Thoracic aorta (tissue), 2 donors: ENCODE measurements at regions not wholly inside any gene's neighbourhood (a gene's known extent, or its start where the extent isn't known, plus 50 kb on each side); places are given as distances from the start of the nearest gene placed in this dataset.

ENCODE experiments used
- ATAC-seq: fragments of 150-250 bp; one replicate; pipeline ENCODE4 v1.8.0; 2017; ENCODE audit warnings: low read depth; ENCODE audit not compliant: insufficient number of reproducible peaks, low FRiP score
- DNase-seq: peaks from one replicate; pipeline ENCODE4 v3.0.0-alpha.2; 2020; ENCODE audit warnings: low spot score
- H3K27ac ChIP-seq, 2 donors: fragments of 200-600 bp; sonication (generic); 1 replicate in 1 of 2; 2 replicates in 1 of 2; pipeline ENCODE4 v1.5.1; 2016; ENCODE audit warnings: mild to moderate bottlenecking in 2 of 2, moderate library complexity in 2 of 2
- H3K27me3 ChIP-seq: fragments of 200-600 bp; sonication (generic); replicated peaks from 2 replicates; pipeline ENCODE4 v1.6.0; 2016; ENCODE audit warnings: mild to moderate bottlenecking; ENCODE audit not compliant: insufficient read depth
- H3K36me3 ChIP-seq: fragments of 200-600 bp; sonication (generic); one replicate; pipeline ENCODE4 v1.5.1; 2016
- H3K4me1 ChIP-seq, 2 donors: fragments of 200-600 bp; sonication (generic); 1 replicate in 1 of 2; 2 replicates in 1 of 2; pipeline versions ENCODE4 v1.5.1 to v1.6.0; 2016; ENCODE audit warnings: low read depth in 2 of 2, mild to moderate bottlenecking in 1 of 2; ENCODE audit not compliant: control insufficient read depth in 1 of 2
- H3K4me3 ChIP-seq: fragments of 200-600 bp; sonication (generic); 2 replicates; pipeline ENCODE4 v1.5.1; 2016; ENCODE audit warnings: mild to moderate bottlenecking
- H3K9me3 ChIP-seq: fragments of 200-600 bp; sonication (generic); 2 replicates; pipeline ENCODE4 v1.5.1; 2016
- TF ChIP-seq, protein P1 (sequence below): fragments of 200-600 bp; sonication (generic); IDR thresholded peaks from one replicate; pipeline ENCODE4 v1.5.1; 2019; ENCODE audit warnings: antibody characterized with exemption

DNA sequence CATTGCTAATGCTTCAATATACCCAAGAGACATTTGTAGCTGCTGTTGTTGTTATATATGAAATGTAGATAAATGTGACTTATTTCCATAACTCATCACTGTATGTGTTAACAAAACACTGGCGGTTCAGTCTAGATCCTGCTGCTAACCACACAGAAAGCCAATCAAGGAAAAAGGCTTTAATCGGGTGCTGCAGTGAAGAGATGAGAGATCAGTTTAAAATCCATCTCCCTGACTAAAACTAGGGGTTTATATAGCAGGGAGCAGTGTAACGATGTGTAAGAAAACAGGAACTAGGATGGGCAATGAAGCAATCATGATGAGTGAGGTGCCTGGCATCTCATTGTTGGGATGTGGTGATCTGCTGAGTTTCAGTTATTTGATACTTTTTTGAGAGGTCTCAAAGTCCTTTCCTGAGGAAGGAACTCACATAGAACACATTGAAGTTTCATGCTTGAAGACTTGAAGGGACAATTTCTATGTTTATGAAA, 677.7 kb upstream of the CDH7 start:
- no peaks in the 10 kb centered on the region for H3K4me1 ChIP-seq
- DNase-seq (no peak), ATAC-seq (no peak)
- H3K4me3 ChIP-seq, result no peak overlapping the region
- H3K27me3 ChIP-seq, result no peaks in the 10 kb centered on the region
- no peaks in the 10 kb centered on the region for H3K9me3 ChIP-seq
- TF ChIP-seq, protein P1, sequence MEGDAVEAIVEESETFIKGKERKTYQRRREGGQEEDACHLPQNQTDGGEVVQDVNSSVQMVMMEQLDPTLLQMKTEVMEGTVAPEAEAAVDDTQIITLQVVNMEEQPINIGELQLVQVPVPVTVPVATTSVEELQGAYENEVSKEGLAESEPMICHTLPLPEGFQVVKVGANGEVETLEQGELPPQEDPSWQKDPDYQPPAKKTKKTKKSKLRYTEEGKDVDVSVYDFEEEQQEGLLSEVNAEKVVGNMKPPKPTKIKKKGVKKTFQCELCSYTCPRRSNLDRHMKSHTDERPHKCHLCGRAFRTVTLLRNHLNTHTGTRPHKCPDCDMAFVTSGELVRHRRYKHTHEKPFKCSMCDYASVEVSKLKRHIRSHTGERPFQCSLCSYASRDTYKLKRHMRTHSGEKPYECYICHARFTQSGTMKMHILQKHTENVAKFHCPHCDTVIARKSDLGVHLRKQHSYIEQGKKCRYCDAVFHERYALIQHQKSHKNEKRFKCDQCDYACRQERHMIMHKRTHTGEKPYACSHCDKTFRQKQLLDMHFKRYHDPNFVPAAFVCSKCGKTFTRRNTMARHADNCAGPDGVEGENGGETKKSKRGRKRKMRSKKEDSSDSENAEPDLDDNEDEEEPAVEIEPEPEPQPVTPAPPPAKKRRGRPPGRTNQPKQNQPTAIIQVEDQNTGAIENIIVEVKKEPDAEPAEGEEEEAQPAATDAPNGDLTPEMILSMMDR, result no peak
- H3K36me3 ChIP-seq, result no peaks in the 10 kb centered on the region
- H3K27ac ChIP-seq, result no peak overlapping the region

DNA sequence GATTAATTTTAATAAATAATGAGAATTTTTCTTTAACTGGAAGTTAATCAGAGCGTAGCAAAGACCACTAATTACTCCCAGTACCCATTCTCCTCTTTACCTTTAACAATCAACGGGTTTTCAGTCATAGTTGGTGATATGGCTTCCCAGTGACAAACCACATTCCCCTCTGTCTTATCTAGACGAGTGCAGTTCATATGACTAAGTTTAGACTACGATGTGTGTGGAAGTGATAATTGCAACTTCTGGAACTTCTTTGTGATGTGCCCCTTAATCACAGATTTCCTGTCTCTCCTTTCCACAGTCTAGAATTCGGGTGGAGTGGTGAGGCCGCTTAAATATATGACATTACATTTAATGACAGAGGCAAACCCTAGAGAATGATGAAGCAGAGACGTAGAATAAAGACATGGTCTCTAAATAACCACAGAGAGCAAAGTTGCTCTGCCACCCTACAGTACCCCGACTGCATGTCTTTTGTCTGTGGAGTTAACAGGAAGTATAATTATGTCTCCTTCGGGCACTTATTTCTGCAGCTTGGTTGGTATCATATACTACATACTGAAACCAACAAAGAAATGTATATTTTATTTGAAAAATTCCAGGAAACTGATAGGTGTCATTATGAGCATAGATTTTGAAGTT, 693.3 kb upstream of the CDH7 start:
- no peak for ATAC-seq
- Histone ChIP-seq H3K4me1 (no peaks in the 10 kb centered on the region), H3K36me3 (no peaks in the 10 kb centered on the region), H3K27ac (no peak overlapping the region), H3K4me3 (no peak overlapping the region), H3K27me3 (no peaks in the 10 kb centered on the region), H3K9me3 (no peaks in the 10 kb centered on the region)
- TF ChIP-seq, protein P1, result no peak
- no peak for DNase-seq

DNA sequence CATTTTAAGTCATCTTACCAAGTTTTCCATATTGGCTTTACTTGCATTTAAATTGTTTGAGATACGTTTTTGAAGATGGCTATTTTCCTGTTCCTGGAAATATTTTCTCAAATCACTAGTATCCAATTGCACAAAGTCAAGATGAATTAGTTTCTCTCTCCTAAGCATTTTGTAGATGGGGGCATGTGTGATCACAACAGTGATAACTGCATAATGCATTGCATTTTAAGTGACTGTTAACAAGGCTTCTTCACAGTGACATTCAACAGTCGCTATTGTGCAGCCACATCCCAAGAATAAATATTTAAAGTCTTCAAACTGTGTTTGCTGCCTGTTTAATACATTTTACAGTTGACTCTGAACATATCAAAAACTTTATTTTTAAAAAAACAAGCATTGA, 694.2 kb upstream of the CDH7 start:
- H3K4me1 ChIP-seq, result no peaks in the 10 kb centered on the region
- TF ChIP-seq, protein P1, result no peak
- H3K4me3 ChIP-seq, result no peak overlapping the region
- no peaks in the 10 kb centered on the region for H3K36me3 ChIP-seq
- DNase-seq (no peak), ATAC-seq (no peak)
- H3K27ac ChIP-seq, result no peak overlapping the region
- no peaks in the 10 kb centered on the region for H3K27me3 ChIP-seq
- H3K9me3 ChIP-seq, result no peaks in the 10 kb centered on the region

DNA sequence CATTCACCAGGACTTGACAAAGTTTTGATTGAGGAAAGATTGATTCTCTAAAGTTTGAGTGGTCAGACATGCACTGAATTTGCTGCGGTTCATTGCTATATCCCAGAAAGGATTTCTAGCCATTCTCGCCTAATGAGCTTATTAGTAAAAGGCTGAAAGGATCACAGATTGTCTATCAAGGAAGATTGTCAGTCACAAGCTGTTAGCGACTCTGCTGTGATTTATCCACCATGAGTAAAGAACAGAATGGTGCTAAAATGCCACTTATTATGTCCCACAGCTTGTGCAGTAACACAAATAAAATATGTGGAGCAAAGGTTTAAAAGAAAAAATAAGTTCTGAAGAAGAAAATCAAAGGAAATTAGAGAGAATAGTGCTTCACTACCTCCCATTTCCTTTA, 701.2 kb upstream of the CDH7 start:
- H3K4me1 ChIP-seq, result no peaks in the 10 kb centered on the region
- DNase-seq (no peak), ATAC-seq (no peak)
- H3K27me3 ChIP-seq, result no peaks in the 10 kb centered on the region
- H3K4me3 ChIP-seq, result no peak overlapping the region
- TF ChIP-seq, protein P1, result no peak
- no peak overlapping the region for H3K27ac ChIP-seq
- no peaks in the 10 kb centered on the region for H3K36me3 ChIP-seq
- no peaks in the 10 kb centered on the region for H3K9me3 ChIP-seq

DNA sequence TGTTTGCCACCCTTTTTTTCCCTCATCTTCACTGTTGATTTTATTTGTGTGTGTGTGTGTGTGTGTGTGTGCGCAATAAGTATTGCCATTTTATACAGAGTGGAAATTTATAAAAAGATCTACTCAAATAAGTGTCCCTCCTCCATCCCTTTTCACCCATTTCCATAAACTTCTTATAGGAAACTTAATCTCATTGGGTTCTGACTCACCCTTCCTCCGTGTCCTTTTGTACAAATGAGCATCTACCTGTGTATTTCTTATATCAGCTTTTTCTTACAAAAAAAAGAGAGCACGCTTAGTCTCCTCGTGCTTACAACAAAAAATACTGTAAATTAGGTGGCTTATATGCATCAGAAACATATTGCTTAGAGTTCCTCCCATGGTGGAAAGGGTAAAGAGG, 711.2 kb upstream of the CDH7 start:
- Histone ChIP-seq H3K27me3 (no peaks in the 10 kb centered on the region), H3K36me3 (no peaks in the 10 kb centered on the region), H3K27ac (no peak overlapping the region), H3K9me3 (no peaks in the 10 kb centered on the region), H3K4me3 (no peak overlapping the region), H3K4me1 (no peaks in the 10 kb centered on the region)
- DNase-seq (no peak), ATAC-seq (no peak)
- TF ChIP-seq, protein P1, result no peak
